GM23338 (cell line): ENCODE measurements at regions not wholly inside any gene's neighbourhood (a gene's known extent, or its start where the extent isn't known, plus 50 kb on each side); places are given as distances from the start of the nearest gene placed in this dataset.
"Not testable (repeated sequence)": the region's sequence is repeated elsewhere in the genome, so short reads cannot be mapped to it uniquely, and the experiment has no call there.

Experiments
- CTCF ChIP-seq, 2 experiments: fragments of 200-600 bp in 1 of 2; sonication (generic) in 1 of 2; conservative IDR thresholded peaks; 2 replicates each; pipeline versions ENCODE4 v1.5.1 to v1.6.1; 2016 to 2017; ENCODE audit warnings: antibody characterized with exemption in 2 of 2, low read depth in 2 of 2, mild to moderate bottlenecking in 2 of 2, moderate library complexity in 1 of 2
- EZH2 ChIP-seq: fragments of 200-600 bp; sonication (generic); IDR thresholded peaks from one replicate; pipeline ENCODE4 v1.8.0; 2017; ENCODE audit warnings: antibody characterized with exemption, mild to moderate bottlenecking, low read depth; ENCODE audit not compliant: unreplicated experiment

DNA sequence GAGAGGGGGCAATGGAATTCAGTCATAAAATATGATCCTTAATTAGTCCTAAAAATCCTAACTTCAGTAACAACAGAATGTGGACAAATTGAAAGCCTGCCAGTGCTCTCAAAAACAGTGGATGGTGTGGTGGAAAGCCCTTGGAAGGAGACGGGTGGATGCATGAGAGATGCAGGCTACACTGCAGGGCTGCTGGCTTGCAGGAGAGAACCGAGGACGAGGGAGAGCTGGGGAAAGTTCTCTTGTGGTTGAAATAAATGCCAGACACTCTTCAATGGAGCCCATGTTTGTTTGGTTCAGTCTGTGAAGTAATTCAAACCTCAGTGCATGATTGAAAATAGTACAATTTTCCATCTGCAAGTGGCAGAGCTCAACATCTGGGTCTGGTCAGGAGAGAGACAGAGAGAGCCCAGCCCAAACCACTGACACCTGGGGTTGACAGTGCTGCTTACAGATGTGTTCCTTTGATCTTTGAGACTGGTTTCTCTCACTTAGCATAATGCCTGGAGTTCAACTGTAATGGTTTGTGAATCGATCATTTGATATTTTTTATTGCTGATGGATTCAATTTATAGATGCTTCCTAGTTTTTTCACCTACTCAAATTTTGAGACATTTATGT, 544.9 kb downstream of the GOLGA6L6 start:
- TF ChIP-seq CTCF (conservative IDR thresholded peaks at IDR 0.05; ENCODE audit: low read depth in 2 of 2); EZH2: not testable (repeated sequence)
